ENCODE measurements at regions not wholly inside any gene's neighbourhood (a gene's known extent, or its start where the extent isn't known, plus 50 kb on each side); places are given as distances from the start of the nearest gene placed in this dataset.

DNA sequence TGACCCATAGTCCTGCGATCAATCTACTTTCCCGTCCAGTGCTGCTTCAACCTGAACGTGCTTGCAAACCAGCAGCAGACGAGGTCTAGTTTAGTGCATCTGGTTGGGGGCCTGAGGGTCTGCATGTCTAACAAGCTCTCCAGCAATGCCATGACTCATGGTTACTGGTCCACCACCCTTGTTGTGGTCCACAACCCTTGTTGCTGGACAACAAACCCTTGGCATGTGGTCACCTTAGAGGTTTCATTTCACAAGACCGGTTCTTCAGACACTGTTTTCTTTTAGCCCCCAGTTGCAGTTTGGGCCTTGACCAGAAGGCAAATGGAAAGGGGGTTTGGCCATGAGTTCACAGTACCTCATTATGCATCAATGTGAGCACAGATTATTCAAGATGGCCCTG, 424.8 kb downstream of the QKI start:
- TF ChIP-seq, protein P1, sequence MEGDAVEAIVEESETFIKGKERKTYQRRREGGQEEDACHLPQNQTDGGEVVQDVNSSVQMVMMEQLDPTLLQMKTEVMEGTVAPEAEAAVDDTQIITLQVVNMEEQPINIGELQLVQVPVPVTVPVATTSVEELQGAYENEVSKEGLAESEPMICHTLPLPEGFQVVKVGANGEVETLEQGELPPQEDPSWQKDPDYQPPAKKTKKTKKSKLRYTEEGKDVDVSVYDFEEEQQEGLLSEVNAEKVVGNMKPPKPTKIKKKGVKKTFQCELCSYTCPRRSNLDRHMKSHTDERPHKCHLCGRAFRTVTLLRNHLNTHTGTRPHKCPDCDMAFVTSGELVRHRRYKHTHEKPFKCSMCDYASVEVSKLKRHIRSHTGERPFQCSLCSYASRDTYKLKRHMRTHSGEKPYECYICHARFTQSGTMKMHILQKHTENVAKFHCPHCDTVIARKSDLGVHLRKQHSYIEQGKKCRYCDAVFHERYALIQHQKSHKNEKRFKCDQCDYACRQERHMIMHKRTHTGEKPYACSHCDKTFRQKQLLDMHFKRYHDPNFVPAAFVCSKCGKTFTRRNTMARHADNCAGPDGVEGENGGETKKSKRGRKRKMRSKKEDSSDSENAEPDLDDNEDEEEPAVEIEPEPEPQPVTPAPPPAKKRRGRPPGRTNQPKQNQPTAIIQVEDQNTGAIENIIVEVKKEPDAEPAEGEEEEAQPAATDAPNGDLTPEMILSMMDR (IDR thresholded peaks at IDR 0.05; ENCODE audit: low read length): no peak
- no peak for TF ChIP-seq EZH2 (optimal IDR thresholded peaks at IDR 0.05; ENCODE audit: low read depth, low read length)

Data from MM.1S (cell line).